Kidney (tissue), 13 donors: ENCODE measurements at regions not wholly inside any gene's neighbourhood (a gene's known extent, or its start where the extent isn't known, plus 50 kb on each side); places are given as distances from the start of the nearest gene placed in this dataset.
A peak's percentile ranks its signal among the peaks of the same experiment; 100 is the strongest.

Experiments used
- DNase-seq, 5 donors: peaks; one replicate each; pipeline ENCODE4 v3.0.0-alpha.2; 2013 to 2020
- FAIRE-seq: peaks from 2 replicates; lab custom pipeline; 2012; peaks lifted over from hg19 to GRCh38; lab: Jason Lieb, UNC
- H3K27ac ChIP-seq, 2 donors: one replicate each; pipeline ENCODE4 v1.7.0; 2013; ENCODE audit warnings: low read depth in 2 of 2, low read length in 2 of 2, inconsistent platforms in 1 of 2
- H3K27me3 ChIP-seq: one replicate; pipeline ENCODE4 v1.7.1; 2013; ENCODE audit warnings: low read length, inconsistent platforms; ENCODE audit not compliant: control insufficient read depth, insufficient read depth
- H3K36me3 ChIP-seq, 3 donors: one replicate each; pipeline versions ENCODE4 v1.7.0 to v1.7.1; 2013; ENCODE audit warnings: low read length in 3 of 3, control low read depth in 1 of 3, inconsistent platforms in 1 of 3; ENCODE audit not compliant: insufficient read depth in 3 of 3, control insufficient read depth in 2 of 3
- H3K4me1 ChIP-seq, 3 donors: one replicate each; pipeline versions ENCODE4 v1.7.0 to v1.7.1; 2013; ENCODE audit warnings: low read length in 3 of 3, inconsistent platforms in 1 of 3, low read depth in 1 of 3; ENCODE audit not compliant: control insufficient read depth in 2 of 3, insufficient read depth in 2 of 3
- H3K4me3 ChIP-seq, 3 donors: one replicate each; pipeline versions ENCODE4 v1.7.0 to v1.8.1; 2013; ENCODE audit warnings: low read length in 3 of 3, control low read depth in 1 of 3, inconsistent platforms in 1 of 3
- H3K9ac ChIP-seq, 3 donors: one replicate each; pipeline versions ENCODE4 v1.7.0 to v1.7.1; 2013; ENCODE audit warnings: low read length in 3 of 3, control low read depth in 1 of 3, inconsistent platforms in 1 of 3
- H3K9me3 ChIP-seq, 3 donors: one replicate each; pipeline versions ENCODE4 v1.7.0 to v1.7.1; 2013; ENCODE audit warnings: low read length in 3 of 3, control low read depth in 1 of 3, inconsistent platforms in 1 of 3; ENCODE audit not compliant: control insufficient read depth in 2 of 3, insufficient read depth in 1 of 3
- intact Hi-C: fragments of 100-400 bp; cut with DNase I; formaldehyde crosslinking; loops from one replicate; pipeline ENCODE4 v1.11.1; 2022
- TF ChIP-seq, protein P1 (sequence below): IDR thresholded peaks from 3 replicates; pipeline ENCODE4 v1.5.1; 2012; ENCODE audit warnings: mild to moderate bottlenecking, moderate library complexity, borderline replicate concordance; ENCODE audit not compliant: insufficient read depth; ENCODE audit errors: extremely low read depth
- donor health status: control.
- donor health status: control.
- donor health status: control.
- donor health status: control.
- donor health status: control.
- donor health status: DM: yes; HTN: yes; CAD: no.
- donor health status: Normal renal cell carcinoma (clear cell type).

DNA sequence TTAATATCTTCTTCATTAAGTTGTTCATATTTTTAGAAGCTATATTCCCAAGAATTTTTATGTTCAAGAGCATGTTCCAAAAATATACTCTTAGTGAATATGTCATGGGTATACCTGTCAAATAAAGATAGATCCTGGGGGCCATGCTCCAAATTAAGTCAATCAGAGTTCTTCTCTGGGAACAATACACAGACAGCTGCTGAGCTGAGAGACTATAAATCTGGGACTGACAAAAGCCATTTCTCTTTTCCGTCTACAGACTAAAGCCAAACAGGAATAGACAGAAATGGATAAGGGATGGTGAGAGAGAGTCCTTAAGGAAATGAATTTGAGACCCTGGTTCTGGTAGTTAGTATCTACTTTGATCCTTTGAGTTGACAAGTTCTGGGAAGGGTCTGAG lies 465.1 kb upstream of the RASGRP1 start:
- TF ChIP-seq, protein P1, sequence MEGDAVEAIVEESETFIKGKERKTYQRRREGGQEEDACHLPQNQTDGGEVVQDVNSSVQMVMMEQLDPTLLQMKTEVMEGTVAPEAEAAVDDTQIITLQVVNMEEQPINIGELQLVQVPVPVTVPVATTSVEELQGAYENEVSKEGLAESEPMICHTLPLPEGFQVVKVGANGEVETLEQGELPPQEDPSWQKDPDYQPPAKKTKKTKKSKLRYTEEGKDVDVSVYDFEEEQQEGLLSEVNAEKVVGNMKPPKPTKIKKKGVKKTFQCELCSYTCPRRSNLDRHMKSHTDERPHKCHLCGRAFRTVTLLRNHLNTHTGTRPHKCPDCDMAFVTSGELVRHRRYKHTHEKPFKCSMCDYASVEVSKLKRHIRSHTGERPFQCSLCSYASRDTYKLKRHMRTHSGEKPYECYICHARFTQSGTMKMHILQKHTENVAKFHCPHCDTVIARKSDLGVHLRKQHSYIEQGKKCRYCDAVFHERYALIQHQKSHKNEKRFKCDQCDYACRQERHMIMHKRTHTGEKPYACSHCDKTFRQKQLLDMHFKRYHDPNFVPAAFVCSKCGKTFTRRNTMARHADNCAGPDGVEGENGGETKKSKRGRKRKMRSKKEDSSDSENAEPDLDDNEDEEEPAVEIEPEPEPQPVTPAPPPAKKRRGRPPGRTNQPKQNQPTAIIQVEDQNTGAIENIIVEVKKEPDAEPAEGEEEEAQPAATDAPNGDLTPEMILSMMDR, result no peak
- FAIRE-seq, result no peak

DNA sequence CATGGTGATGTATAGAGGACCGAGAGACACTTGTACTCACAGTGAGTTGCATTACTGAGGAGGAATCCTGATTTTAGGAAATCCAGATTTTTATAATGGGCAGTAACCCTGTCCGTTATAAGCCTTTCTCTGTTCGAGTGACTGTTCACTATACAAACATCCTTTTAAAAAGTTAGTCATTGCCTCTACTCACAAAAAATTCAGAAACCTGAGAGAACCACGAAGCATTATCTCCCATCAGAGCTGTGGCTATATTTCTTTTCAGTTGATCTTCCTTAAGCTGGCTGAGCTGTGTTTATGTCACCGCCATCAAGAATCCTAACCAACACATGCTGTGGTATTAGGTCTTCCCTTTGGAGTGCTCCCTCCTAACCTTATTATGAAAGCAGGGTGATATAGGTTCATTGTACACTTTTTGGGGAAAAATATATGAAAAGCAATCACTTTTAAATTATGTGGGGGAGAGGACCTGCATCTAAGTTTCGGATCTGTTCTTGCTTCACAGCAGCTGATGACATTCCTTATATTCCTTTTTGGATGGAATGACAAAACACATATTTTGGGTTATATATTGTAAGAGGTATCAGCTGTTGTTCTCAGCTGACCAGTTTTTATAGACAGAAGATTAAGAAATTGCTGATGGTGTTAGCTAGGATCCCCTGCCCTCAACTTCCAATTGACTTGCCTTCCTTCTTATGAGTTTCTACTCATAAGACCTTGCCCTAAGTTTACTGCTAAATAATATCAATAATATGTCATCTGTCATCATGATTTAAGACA lies 465.9 kb upstream of the RASGRP1 start:
- intact Hi-C loops, result no loop called here
- no peak for FAIRE-seq
- TF ChIP-seq, protein P1, result no peak

More for the DNA sequence above, 465.1 kb upstream of the RASGRP1 start:
- DNase-seq, result no peak
- Histone ChIP-seq H3K9me3 (no peaks in the 10 kb centered on the region), H3K4me3 (no peak overlapping the region), H3K27ac (no peak overlapping the region), H3K27me3 (no peaks in the 10 kb centered on the region), H3K9ac (no peak overlapping the region), H3K36me3 (no peaks in the 10 kb centered on the region), H3K4me1 (no peaks in the 10 kb centered on the region)
- intact Hi-C loops, result no loop called here

DNA sequence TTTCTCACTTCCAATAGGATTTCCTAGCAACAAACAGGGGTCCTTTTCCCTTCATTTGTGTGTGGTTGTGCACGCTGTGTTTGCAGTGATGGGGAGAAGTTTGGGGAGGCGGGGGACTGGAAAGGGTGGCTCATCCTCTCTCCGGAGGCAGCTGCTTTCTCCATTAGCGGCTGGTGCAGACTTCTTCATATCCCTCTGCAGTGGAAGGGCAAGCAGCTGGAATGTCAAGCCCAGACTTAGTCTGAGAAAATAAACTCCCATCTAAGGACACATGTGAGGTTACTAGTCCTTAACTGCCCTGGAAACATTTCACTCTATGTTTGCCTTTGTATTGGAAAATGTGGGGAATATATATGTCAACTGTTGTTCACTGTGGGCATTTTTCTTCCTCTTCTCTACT lies 467.0 kb upstream of the RASGRP1 start:
- no peak for FAIRE-seq
- TF ChIP-seq, protein P1, result no peak
- no peaks in the 10 kb centered on the region for H3K4me1 ChIP-seq
- no peaks in the 10 kb centered on the region for H3K36me3 ChIP-seq
- intact Hi-C loops, result no loop called here
- H3K9me3 ChIP-seq, result no peaks in the 10 kb centered on the region
- no peak overlapping the region for H3K4me3 ChIP-seq
- peak in 2 of 5 donors; percentile 13 to 24 for DNase-seq
- no peak overlapping the region for H3K9ac ChIP-seq
- no peak overlapping the region for H3K27ac ChIP-seq
- no peaks in the 10 kb centered on the region for H3K27me3 ChIP-seq

More for the DNA sequence above, 465.9 kb upstream of the RASGRP1 start:
- no peak overlapping the region for H3K4me3 ChIP-seq
- H3K9me3 ChIP-seq, result no peaks in the 10 kb centered on the region
- H3K4me1 ChIP-seq, result no peaks in the 10 kb centered on the region
- no peak for DNase-seq
- H3K36me3 ChIP-seq, result no peaks in the 10 kb centered on the region
- H3K9ac ChIP-seq, result no peak overlapping the region
- no peaks in the 10 kb centered on the region for H3K27me3 ChIP-seq
- H3K27ac ChIP-seq, result no peak overlapping the region
